ENCODE measurements at regions not wholly inside any gene's neighbourhood (a gene's known extent, or its start where the extent isn't known, plus 50 kb on each side); places are given as distances from the start of the nearest gene placed in this dataset.
A peak's percentile ranks its signal among the peaks of the same experiment; 100 is the strongest.
"Not testable (repeated sequence)": the region's sequence is repeated elsewhere in the genome, so short reads cannot be mapped to it uniquely, and the experiment has no call there.

DNA sequence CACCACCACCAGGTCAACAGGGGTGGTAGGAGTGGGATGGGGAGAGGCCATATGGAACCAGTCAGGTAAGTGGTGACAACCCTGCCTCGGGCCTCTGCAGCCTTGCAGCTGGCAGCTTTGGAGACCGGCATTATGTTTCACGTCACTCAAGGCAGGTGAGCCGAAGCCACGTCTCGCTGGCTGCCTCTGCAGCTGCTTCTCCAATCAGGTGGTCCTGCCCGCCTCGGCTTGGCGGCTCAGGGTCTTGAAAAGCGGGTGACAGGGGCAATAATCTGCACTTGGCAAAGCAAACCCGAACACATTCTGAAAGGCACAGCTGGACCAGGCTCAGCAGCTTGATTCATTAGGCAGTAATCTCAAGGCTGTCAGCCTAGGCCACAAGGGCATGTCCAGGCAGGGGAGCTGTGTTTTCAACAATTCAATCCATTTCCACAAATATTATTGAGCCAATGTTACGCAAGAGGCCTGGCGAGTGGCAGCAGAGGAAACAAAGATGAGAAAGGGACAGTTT is 77.4 kb upstream of the PCDH8 start:
- no peak overlapping the region for H3K4me3 ChIP-seq (ENCODE audit: low read length)
- H3K9me3 ChIP-seq (ENCODE audit: low read length) = no peaks in the 10 kb centered on the region
- CTCF ChIA-PET = no interaction called here
- Mint-ChIP-seq H3K4me3 (no peak overlapping the region), H3K27ac (no peak overlapping the region), H3K9me3 (no peaks in the 10 kb centered on the region), H3K27me3 (peaks cover 0 to 3% of the 10 kb centered on the region in 2 donors), H3K4me1 (no peaks in the 10 kb centered on the region), H3K36me3 (no peaks in the 10 kb centered on the region)
- H3K27me3 ChIP-seq (ENCODE audit: insufficient read depth, low read length, poor library complexity, severe bottlenecking) = no peaks in the 10 kb centered on the region
- no peak for DNase-seq
- no peak overlapping the region for H3K27ac ChIP-seq (ENCODE audit: low read depth, low read length)
- POLR2A ChIA-PET = no interaction called here
- H3K4me1 ChIP-seq (ENCODE audit: insufficient read depth, low read length) = no peaks in the 10 kb centered on the region
- no peaks in the 10 kb centered on the region for H3K36me3 ChIP-seq (ENCODE audit: insufficient read depth, low read length)

DNA sequence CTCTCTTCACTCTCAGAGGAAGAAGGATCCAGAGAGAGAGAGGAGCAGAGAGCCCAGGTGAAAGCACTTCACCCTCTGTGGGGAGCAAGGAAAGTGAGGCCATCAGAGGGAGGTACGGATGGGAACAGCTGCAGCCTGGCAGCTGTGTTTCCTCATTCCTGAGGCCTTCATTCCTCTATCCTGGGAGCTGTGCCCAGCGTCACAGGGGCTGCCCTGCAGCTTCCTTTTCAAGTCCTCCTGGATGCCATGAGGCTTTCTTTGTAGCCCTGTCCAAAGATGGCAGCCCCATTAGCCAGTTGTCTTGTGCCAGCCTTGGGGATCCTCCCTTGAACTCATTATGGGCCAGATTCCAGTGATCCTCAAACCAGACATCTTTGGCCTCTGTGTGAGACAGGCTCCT is 76.8 kb upstream of the PCDH8 start:
- POLR2A ChIA-PET = no interaction called here
- no peak for DNase-seq
- no peaks in the 10 kb centered on the region for H3K4me1 Mint-ChIP-seq
- CTCF ChIA-PET = no interaction called here
- no peak overlapping the region for H3K27ac Mint-ChIP-seq
- Histone ChIP-seq H3K27me3 (ENCODE audit: insufficient read depth, low read length, poor library complexity, severe bottlenecking) (no peaks in the 10 kb centered on the region), H3K4me1 (ENCODE audit: insufficient read depth, low read length) (no peaks in the 10 kb centered on the region), H3K9me3 (ENCODE audit: low read length) (no peaks in the 10 kb centered on the region), H3K36me3 (ENCODE audit: insufficient read depth, low read length) (no peaks in the 10 kb centered on the region), H3K4me3 (ENCODE audit: low read length) (no peak overlapping the region), H3K27ac (ENCODE audit: low read depth, low read length) (no peak overlapping the region)
- H3K27me3 Mint-ChIP-seq = peaks cover 0 to 3% of the 10 kb centered on the region in 2 donors
- H3K9me3 Mint-ChIP-seq = no peaks in the 10 kb centered on the region
- no peak overlapping the region for H3K4me3 Mint-ChIP-seq
- H3K36me3 Mint-ChIP-seq = no peaks in the 10 kb centered on the region

DNA sequence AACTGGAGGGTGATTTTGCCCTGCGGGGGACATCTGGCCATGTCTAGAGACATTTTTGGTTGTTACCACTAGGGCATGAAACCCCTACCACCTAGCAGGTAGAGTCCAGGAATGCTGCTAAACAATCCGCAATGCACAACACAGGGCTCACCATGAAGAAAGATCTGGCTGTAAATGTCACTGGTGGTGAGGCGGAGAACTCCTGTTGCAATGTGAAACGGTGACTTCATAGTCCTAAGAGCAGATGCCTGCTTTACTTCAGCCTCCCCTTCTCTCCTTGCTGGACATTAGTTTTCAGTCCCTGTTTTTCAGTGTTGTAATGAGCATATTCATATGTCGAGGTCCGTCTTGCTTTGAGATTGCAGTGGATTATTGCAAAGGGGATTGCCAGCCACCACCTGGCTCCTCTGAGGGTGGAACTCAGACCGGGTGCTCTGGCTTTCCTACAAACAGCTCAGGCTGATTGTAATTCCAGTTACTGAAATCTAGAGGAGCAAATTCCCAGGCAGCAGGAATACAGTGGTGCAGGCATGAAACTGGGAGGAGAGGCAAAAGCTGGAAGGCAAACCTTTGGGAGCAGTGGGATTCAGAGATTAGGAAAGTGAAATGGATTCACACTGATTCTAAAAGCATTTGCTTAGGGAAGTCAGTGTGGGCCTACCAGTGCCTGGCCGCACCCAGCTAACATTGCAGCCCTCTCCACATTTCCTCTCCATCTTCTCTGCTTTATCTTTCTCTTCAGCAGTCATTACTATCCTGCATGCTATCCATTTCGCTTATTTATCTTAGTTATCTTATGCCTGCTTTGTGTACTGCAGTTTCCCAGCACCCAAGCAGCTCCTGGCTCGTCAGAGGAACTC is 76.1 kb upstream of the PCDH8 start:
- H3K4me3 ChIP-seq (ENCODE audit: low read length) = no peak overlapping the region
- no peak overlapping the region for H3K27ac Mint-ChIP-seq
- H3K4me1 ChIP-seq (ENCODE audit: insufficient read depth, low read length) = no peaks in the 10 kb centered on the region
- no peaks in the 10 kb centered on the region for H3K4me1 Mint-ChIP-seq
- no peak overlapping the region for H3K4me3 Mint-ChIP-seq
- no peaks in the 10 kb centered on the region for H3K36me3 ChIP-seq (ENCODE audit: insufficient read depth, low read length)
- POLR2A ChIA-PET = no interaction called here
- H3K9me3 Mint-ChIP-seq = no peaks in the 10 kb centered on the region
- no peak overlapping the region for H3K27ac ChIP-seq (ENCODE audit: low read depth, low read length)
- H3K27me3 Mint-ChIP-seq = peaks cover 0 to 2% of the 10 kb centered on the region in 2 donors
- CTCF ChIA-PET = no interaction called here
- DNase-seq = no peak
- H3K36me3 Mint-ChIP-seq = no peaks in the 10 kb centered on the region
- no peaks in the 10 kb centered on the region for H3K27me3 ChIP-seq (ENCODE audit: insufficient read depth, low read length, poor library complexity, severe bottlenecking)
- no peaks in the 10 kb centered on the region for H3K9me3 ChIP-seq (ENCODE audit: low read length)

DNA sequence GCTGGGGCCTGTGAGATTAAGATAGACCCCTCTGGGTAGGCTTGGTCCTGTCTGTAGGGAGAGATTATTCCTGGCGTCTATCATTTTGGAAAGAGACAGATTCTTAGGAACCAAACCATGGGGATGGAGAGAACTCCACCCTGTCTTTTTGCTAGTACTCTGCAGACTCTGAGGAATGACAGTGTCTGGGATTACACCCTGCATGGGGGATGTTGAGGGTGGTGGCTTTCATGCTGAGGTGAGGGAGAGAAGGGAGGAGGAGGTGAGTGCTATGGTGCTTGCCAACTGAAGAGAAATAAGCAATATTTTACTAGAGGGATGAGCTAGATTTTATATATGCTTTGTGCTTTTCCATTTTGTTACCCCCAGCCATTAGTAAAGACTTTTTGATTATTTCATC is 74.5 kb upstream of the PCDH8 start:
- CTCF ChIA-PET = no interaction called here
- H3K27me3 ChIP-seq (ENCODE audit: insufficient read depth, low read length, poor library complexity, severe bottlenecking) = no peaks in the 10 kb centered on the region
- no peaks in the 10 kb centered on the region for H3K36me3 Mint-ChIP-seq

DNA sequence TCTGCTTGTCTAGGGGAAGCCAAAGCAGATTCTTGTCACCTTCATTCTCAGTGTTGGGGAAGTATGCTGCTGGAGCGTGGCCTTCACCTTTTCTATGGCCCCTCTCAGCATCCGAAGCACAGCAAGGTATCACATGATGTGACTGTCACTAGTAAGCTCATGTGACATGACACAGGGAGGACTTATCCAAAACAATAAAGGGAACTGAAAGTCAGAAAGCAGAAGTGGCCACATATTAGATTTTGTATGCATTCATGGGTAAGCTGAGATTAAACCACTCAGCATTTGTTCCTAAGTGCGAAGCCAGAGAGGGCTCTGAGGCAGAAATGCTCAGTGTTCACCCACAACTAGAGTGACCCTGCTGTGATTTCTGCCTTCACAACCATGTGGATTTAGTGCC is 72.8 kb upstream of the PCDH8 start:
- Mint-ChIP-seq H3K4me1 (no peaks in the 10 kb centered on the region), H3K36me3 (no peaks in the 10 kb centered on the region), H3K4me3 (no peak overlapping the region), H3K27me3 (peaks cover 6 to 7% of the 10 kb centered on the region in 2 donors), H3K9me3 (peaks cover 0 to 11% (median 0%) of the 10 kb centered on the region in 5 donors), H3K27ac (no peak overlapping the region)
- H3K9me3 ChIP-seq (ENCODE audit: low read length) = no peaks in the 10 kb centered on the region
- no peak overlapping the region for H3K27ac ChIP-seq (ENCODE audit: low read depth, low read length)
- H3K27me3 ChIP-seq (ENCODE audit: insufficient read depth, low read length, poor library complexity, severe bottlenecking) = no peaks in the 10 kb centered on the region
- no peaks in the 10 kb centered on the region for H3K4me1 ChIP-seq (ENCODE audit: insufficient read depth, low read length)
- H3K4me3 ChIP-seq (ENCODE audit: low read length) = no peak overlapping the region
- ChIA-PET CTCF (no interaction called here), POLR2A (no interaction called here)
- no peak for DNase-seq
- H3K36me3 ChIP-seq (ENCODE audit: insufficient read depth, low read length) = no peaks in the 10 kb centered on the region

More for the DNA sequence above, 74.5 kb upstream of the PCDH8 start:
- Histone ChIP-seq H3K4me1 (ENCODE audit: insufficient read depth, low read length) (no peaks in the 10 kb centered on the region), H3K27ac (ENCODE audit: low read depth, low read length) (no peak overlapping the region), H3K36me3 (ENCODE audit: insufficient read depth, low read length) (no peaks in the 10 kb centered on the region), H3K4me3 (ENCODE audit: low read length) (no peak overlapping the region), H3K9me3 (ENCODE audit: low read length) (no peaks in the 10 kb centered on the region)
- Mint-ChIP-seq H3K4me3 (peak overlapping the region in 1 of 7 donors; percentile 9), H3K9me3 (peaks cover 0 to 5% (median 0%) of the 10 kb centered on the region in 5 donors), H3K4me1 (no peaks in the 10 kb centered on the region), H3K27ac (peak overlapping the region in 1 of 8 donors; percentile 38), H3K27me3 (peaks cover under 1 to 6% of the 10 kb centered on the region in 2 donors)
- POLR2A ChIA-PET = no interaction called here
- DNase-seq = no peak

DNA sequence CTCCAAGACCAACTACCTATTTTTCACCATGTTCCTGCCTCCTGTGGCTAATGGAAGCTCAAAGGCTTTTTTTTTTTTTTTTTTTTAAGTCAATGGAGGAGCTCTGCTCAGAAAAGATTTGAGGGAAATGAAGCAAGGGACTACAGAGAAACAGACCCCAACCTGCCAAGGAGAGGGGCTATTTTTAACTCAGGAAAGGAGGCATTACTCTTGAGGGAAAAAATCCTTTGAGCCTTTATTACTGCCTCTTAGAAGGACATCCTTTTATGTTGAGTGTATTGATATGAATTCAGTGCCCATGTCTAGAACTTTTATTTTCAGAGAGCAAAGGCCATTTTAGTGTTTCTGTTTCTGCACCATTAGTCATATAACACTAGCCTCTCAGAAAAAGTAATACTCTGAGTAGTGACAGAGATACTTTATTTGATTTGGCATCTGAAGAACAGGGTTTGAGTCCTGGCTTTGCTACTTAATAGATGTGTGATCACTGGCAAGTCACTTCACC is 68.1 kb upstream of the PCDH8 start:
- Mint-ChIP-seq H3K4me1 (no peaks in the 10 kb centered on the region), H3K9me3 (peaks cover 0 to 11% (median 3%) of the 10 kb centered on the region in 5 donors), H3K27ac (no peak overlapping the region), H3K4me3 (no peak overlapping the region), H3K27me3 (peaks cover 6 to 7% of the 10 kb centered on the region in 2 donors), H3K36me3 (no peaks in the 10 kb centered on the region)
- H3K27ac ChIP-seq (ENCODE audit: low read depth, low read length) = no peak overlapping the region
- POLR2A ChIA-PET = no interaction called here
- no peak for DNase-seq
- H3K4me1 ChIP-seq (ENCODE audit: insufficient read depth, low read length) = no peaks in the 10 kb centered on the region
- no peak overlapping the region for H3K4me3 ChIP-seq (ENCODE audit: low read length)
- no peaks in the 10 kb centered on the region for H3K9me3 ChIP-seq (ENCODE audit: low read length)
- no peaks in the 10 kb centered on the region for H3K27me3 ChIP-seq (ENCODE audit: insufficient read depth, low read length, poor library complexity, severe bottlenecking)
- CTCF ChIA-PET = interaction anchor here (0.8 kb wide), 1 partner anchor 19 kb away, joined by 3 read pairs; no protein-coding TSS in a partner anchor
- no peaks in the 10 kb centered on the region for H3K36me3 ChIP-seq (ENCODE audit: insufficient read depth, low read length)

DNA sequence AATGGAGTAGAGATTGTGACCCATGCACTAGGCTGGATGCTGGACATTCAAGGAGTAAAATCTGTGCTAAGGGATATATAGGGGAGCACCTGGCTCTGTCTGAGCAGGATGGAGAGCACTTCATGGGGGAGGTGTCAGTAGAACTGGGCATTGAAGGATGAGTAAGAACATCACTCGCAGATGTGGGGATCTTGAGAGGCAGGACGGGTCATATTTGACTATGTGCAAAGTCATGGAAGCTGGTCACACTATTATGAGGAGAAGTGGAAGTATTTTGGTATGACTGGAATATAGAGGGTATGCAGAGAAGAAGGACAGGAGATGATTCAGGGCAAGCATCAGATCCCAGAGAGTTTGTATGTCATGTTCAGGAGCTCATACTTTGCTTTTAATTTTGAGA is 62.9 kb upstream of the PCDH8 start:
- Mint-ChIP-seq H3K4me3 (no peak overlapping the region), H3K9me3 (peaks cover 0 to 3% (median 0%) of the 10 kb centered on the region in 5 donors), H3K4me1 (no peaks in the 10 kb centered on the region), H3K36me3 (no peaks in the 10 kb centered on the region), H3K27ac (no peak overlapping the region), H3K27me3 (peaks cover 3 to 10% of the 10 kb centered on the region in 2 donors)
- Histone ChIP-seq H3K4me1 (ENCODE audit: insufficient read depth, low read length) (no peaks in the 10 kb centered on the region), H3K27me3 (ENCODE audit: insufficient read depth, low read length, poor library complexity, severe bottlenecking) (no peaks in the 10 kb centered on the region), H3K9me3 (ENCODE audit: low read length) (no peaks in the 10 kb centered on the region), H3K36me3 (ENCODE audit: insufficient read depth, low read length) (no peaks in the 10 kb centered on the region), H3K4me3 (ENCODE audit: low read length) (no peak overlapping the region), H3K27ac (ENCODE audit: low read depth, low read length) (no peak overlapping the region)
- ChIA-PET POLR2A (no interaction called here), CTCF (no interaction called here)
- no peak for DNase-seq

DNA sequence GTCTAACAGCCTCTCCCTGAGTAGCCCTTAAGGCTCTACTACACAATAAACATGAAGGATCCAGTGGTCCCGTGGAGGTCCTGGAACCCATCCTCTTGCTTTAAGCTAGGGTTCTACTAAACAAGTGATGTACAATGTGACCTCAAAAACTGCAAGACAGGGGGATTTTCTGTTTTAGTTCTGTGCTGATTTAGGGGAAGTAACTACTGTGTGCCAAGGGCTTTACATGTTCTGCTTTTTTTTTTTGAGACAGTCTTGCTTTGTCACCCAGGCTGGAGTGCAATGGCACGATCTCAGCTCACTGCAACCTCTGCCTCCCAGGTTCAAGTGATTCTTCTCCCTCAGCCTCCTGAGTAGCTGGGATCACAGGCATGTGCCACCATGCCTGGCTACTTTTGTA is 61.9 kb upstream of the PCDH8 start:
- CTCF ChIA-PET; H3K9me3 Mint-ChIP-seq; H3K36me3 ChIP-seq (ENCODE audit: insufficient read depth, low read length); POLR2A ChIA-PET; H3K27ac Mint-ChIP-seq; H3K4me3 Mint-ChIP-seq; H3K36me3 Mint-ChIP-seq; H3K4me3 ChIP-seq (ENCODE audit: low read length); H3K4me1 ChIP-seq (ENCODE audit: insufficient read depth, low read length); DNase-seq; H3K4me1 Mint-ChIP-seq; H3K9me3 ChIP-seq (ENCODE audit: low read length); H3K27ac ChIP-seq (ENCODE audit: low read depth, low read length); H3K27me3 ChIP-seq (ENCODE audit: insufficient read depth, low read length, poor library complexity, severe bottlenecking): not testable (repeated sequence)
- H3K27me3 Mint-ChIP-seq = peaks cover 3 to 20% of the 10 kb centered on the region in 2 donors
